ENCODE measurements at regions not wholly inside any gene's neighbourhood (a gene's known extent, or its start where the extent isn't known, plus 50 kb on each side); places are given as distances from the start of the nearest gene placed in this dataset.

- DNase-seq: no peak
Measured at GRCh38 chr13:93144031-93144430, 82.6 kb upstream of the GPC6 start.

GRCh38 chr13:93145199-93145598 lies 81.4 kb upstream of the GPC6 start:
- DNase-seq: no peak

DNA sequence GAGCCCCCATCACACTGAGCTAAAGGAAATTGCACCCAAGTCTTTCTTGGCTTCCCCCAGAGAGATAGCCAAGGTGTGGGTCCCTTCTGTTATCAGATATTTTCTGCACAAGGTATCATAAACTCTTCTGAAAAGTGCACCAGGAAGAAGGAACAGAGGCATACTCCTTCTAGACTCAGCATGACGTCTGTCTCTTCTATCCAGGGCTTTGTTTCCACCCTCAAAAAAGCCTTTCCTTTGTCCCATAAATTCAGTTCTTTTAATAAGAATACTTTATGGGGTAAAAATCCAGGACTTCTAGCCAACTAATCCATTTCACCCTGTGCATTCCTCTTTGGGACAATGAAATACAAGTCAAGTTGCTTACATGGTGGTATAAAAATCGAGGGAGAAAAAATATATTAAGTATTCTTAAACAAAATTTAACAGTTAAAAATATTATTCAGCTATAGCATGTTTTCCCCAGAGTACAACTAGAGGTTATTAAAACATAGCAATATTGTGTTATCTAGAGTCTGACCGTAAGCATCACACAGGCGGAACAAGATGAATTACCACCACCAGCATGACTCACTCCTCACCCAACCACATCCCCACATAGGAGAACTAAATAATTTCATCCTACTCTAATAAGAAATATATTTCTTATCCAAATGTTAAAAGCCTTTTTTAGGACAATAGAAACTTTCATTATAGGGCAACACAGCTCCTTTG lies 79.9 kb upstream of the GPC6 start:
- peak; percentile 72 for DNase-seq

DNA sequence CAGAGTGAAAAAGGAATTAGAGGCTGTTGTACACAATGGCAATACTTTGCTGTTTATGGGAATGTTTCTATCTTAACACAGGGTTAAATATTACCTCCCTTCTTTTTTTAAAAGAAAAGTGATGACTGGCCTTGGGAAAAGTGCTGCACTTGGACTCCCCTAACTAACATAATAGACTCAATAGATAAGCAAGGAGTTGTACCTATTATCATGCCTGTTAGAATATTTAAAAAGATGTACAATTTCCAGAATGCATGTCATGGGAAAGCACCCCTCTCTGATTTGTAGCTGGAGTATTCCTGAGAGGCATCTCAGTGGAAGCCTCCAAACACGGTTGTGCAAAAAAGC lies 79.3 kb upstream of the GPC6 start:
- DNase-seq: no peak

DNA sequence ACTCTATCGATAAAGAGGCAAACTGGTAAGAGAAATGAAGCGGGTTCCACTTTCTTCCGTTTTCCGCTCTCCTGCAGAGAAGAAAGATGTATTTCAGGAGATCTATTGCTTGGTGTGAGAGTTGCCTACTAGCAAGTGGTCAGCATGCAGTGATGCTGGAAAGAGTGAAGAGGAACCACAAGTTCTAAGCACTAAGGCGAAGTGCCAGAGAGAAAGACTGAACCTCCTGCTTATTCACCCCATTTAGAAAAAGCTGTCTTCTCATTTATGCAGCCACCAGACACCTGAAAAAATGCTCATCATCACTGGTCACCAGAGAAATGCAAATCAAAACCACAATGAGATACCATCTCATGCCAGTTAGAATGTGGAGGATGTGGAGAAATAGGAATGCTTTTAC lies 78.7 kb upstream of the GPC6 start:
- no peak for DNase-seq

DNA sequence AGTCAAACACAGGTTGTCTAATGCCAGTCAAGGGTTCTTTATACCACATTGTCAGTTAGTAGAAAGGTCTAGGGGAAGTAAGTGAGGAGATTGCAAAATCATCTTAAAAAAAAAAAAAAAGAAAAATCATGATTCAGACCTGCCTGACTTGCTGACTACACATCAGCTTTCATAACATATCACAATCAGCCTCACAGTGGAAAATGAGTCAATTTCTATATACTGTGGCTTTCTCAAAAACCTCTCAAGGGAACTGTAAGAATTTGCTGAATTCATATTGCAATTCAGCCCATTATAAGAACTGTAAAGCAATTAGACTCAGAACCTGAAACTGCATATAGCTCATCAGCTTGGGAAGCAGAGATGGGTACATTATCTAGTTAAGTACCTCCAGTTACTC lies 75.3 kb upstream of the GPC6 start:
- peak; percentile 93 for DNase-seq

DNA sequence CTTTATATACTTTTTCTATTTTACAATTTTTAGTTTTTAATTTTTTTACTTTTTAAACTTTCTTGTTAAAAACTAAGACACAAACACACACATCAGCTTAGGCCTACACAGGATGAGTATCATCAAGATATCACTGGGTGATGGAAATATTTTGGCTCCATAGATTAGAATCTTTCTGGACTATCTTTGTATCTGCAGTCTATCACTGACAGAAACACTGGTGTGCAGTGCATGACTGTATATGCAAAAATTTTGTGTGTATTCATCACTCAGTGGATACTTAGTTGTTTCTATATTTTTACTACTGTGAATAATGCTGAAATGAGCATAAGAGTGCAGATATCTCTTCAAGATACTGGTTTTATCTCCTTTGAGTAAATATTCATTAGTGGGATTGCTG lies 68.0 kb upstream of the GPC6 start:
- DNase-seq: no peak

DNA sequence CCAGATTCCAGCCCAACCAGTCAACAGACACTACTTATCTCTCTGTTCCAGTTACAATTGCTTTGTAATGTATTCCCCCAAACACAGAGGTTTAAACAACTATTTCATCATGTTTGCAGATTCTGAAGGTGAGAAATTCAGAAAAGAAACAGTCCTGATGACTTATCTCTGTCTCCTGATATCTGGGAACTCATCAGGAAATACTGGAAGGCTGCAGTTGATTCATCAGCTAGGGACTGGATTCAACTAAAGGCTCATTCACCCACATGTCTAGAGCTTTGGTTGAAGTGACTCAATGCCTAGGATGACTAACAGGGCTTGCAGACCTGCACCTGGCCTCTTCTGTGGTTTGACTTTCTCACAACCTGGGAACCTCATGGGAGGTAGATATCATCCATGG lies 56.6 kb upstream of the GPC6 start:
- peak; percentile 42 for DNase-seq

- no peak for DNase-seq
Measured at GRCh38 chr13:93172109-93172508, 54.5 kb upstream of the GPC6 start.

- peak; percentile 32 for DNase-seq
Measured at GRCh38 chr13:93173654-93174053, 53.0 kb upstream of the GPC6 start.

DNA sequence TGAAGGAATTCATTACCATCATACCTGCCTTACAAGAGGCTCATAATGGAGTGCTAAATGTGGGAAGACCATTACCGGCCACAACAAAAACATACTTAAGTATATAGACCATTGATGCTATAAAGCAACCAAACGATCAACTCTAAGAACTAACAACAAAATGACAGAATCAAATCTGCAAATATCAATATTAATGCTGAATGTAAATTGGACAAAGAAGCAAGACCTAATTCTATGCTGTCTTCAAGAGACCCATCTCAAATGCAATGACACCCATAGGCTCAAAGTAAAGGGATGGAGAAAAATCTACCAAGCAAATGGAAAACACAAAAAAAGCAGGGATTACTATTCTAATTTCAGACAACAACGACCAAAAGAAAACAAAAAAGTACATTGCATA lies 52.3 kb upstream of the GPC6 start:
- DNase-seq: no peak

All from fibroblast of skin of scalp (primary cell).